ENCODE measurements at regions not wholly inside any gene's neighbourhood (a gene's known extent, or its start where the extent isn't known, plus 50 kb on each side); places are given as distances from the start of the nearest gene placed in this dataset.

DNA sequence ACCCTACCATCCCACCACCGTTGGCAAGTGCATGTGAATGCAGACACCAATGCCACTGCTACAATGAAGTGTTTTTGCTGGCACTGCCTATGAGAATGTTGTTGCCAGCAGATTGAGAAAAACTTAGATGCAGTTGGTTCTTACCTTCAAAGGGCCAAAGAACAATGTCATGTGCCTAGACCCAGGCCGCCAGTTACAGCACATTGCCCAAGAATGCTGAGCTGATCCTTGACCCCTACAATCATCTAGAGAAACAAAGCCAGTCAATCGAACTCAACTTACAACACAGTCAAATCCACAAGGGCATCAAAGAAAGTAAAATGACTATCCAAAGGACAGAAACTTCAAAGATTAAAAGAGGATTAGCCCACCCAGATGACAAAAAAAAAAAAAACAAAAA, 102.4 kb upstream of the SPIN4 start:
- ChIA-PET POLR2A (no interaction called here), CTCF (ENCODE audit: unreplicated experiment) (no interaction called here)
- Histone ChIP-seq H3K4me3 (ENCODE audit: low read depth, low read length, poor library complexity, severe bottlenecking) (no peak overlapping the region), H3K4me1 (ENCODE audit: insufficient read depth, low read length, poor library complexity, severe bottlenecking) (no peaks in the 10 kb centered on the region), H4K20me1 (ENCODE audit: insufficient read depth, low read length) (no peaks in the 10 kb centered on the region), H2AFZ (ENCODE audit: low read length) (no peak overlapping the region), H3K27ac (ENCODE audit: low read depth, low read length, poor library complexity, severe bottlenecking) (no peak overlapping the region), H3K4me2 (ENCODE audit: low read length) (no peak overlapping the region), H3K79me2 (ENCODE audit: insufficient read depth, low read depth, low read length) (no peaks in the 10 kb centered on the region), H3K9me3 (ENCODE audit: low read length) (no peaks in the 10 kb centered on the region), H3K9me2 (ENCODE audit: insufficient read depth, low read length) (no peaks in the 10 kb centered on the region), H3K36me3 (ENCODE audit: insufficient read depth, low read length) (no peaks in the 10 kb centered on the region)
- no peak for TF ChIP-seq EZH2phosphoT487 (IDR thresholded peaks at IDR 0.05; ENCODE audit: borderline replicate concordance, low read depth, low read length)
- TF ChIP-seq, protein P1, sequence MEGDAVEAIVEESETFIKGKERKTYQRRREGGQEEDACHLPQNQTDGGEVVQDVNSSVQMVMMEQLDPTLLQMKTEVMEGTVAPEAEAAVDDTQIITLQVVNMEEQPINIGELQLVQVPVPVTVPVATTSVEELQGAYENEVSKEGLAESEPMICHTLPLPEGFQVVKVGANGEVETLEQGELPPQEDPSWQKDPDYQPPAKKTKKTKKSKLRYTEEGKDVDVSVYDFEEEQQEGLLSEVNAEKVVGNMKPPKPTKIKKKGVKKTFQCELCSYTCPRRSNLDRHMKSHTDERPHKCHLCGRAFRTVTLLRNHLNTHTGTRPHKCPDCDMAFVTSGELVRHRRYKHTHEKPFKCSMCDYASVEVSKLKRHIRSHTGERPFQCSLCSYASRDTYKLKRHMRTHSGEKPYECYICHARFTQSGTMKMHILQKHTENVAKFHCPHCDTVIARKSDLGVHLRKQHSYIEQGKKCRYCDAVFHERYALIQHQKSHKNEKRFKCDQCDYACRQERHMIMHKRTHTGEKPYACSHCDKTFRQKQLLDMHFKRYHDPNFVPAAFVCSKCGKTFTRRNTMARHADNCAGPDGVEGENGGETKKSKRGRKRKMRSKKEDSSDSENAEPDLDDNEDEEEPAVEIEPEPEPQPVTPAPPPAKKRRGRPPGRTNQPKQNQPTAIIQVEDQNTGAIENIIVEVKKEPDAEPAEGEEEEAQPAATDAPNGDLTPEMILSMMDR (conservative IDR thresholded peaks at IDR 0.05; ENCODE audit: low read length) = no peak
- no TSS peak for BruUV-seq (replicated peaks)
- intact Hi-C loops (cut with micrococcal nuclease; ENCODE audit: unreplicated experiment) = no loop called here
- no peak for DNase-seq (ENCODE audit: low spot score)

DNA sequence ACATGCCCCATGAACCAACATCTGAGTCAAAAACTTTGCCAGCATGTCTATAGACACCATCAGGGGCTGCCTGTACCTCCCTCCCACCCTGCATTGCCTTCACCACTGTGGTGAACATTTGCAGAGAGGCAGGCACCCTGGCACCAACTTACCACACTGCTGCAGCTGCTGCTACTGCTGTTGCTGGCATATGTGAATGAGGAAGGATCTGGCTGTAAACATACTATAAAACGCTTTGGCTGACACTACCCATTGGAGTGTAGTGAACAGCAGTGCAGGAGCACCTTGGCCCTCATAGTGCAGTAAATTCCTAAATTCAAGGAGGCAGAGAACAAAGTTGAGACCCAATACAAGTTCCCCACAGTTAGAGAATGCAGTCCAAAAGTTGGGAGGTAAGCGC, 90.6 kb upstream of the SPIN4 start:
- H2AFZ ChIP-seq (ENCODE audit: low read length) = no peak overlapping the region
- TF ChIP-seq EZH2phosphoT487 (IDR thresholded peaks at IDR 0.05; ENCODE audit: borderline replicate concordance, low read depth, low read length) = no peak
- TF ChIP-seq, protein P1 (conservative IDR thresholded peaks at IDR 0.05; ENCODE audit: low read length) = no peak
- no peak overlapping the region for H3K27ac ChIP-seq (ENCODE audit: low read depth, low read length, poor library complexity, severe bottlenecking)
- H3K36me3 ChIP-seq (ENCODE audit: insufficient read depth, low read length) = no peaks in the 10 kb centered on the region
- H3K9me2 ChIP-seq (ENCODE audit: insufficient read depth, low read length) = no peaks in the 10 kb centered on the region
- H4K20me1 ChIP-seq (ENCODE audit: insufficient read depth, low read length) = no peaks in the 10 kb centered on the region
- no peak overlapping the region for H3K4me2 ChIP-seq (ENCODE audit: low read length)
- DNase-seq (ENCODE audit: low spot score) = no peak
- POLR2A ChIA-PET = no interaction called here
- no peaks in the 10 kb centered on the region for H3K79me2 ChIP-seq (ENCODE audit: insufficient read depth, low read depth, low read length)
- BruUV-seq (replicated peaks) = no TSS peak
- H3K9me3 ChIP-seq (ENCODE audit: low read length) = no peaks in the 10 kb centered on the region
- intact Hi-C loops (cut with micrococcal nuclease; ENCODE audit: unreplicated experiment) = no loop called here
- CTCF ChIA-PET (ENCODE audit: unreplicated experiment) = no interaction called here
- H3K4me1 ChIP-seq (ENCODE audit: insufficient read depth, low read length, poor library complexity, severe bottlenecking) = no peaks in the 10 kb centered on the region
- no peak overlapping the region for H3K4me3 ChIP-seq (ENCODE audit: low read depth, low read length, poor library complexity, severe bottlenecking)

DNA sequence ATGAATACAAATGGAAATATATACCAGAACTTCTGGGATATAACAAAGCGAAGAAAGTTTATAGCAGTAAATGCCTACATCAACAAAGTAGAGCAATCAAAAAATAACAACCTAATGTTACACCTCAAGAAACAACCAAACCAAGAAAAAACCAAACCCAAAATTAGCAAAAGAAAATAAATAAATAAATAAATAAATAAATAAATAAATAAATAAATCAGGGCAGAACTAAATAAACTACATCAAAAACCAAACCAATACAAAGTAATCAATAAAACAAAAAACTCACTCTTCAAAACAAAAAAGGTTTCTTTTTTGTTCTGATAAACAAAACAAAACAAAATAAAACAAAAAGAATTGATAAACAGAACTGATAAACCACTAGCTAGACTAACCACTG, 88.4 kb upstream of the SPIN4 start:
- Histone ChIP-seq H3K4me3 (ENCODE audit: low read depth, low read length, poor library complexity, severe bottlenecking) (no peak overlapping the region), H4K20me1 (ENCODE audit: insufficient read depth, low read length) (no peaks in the 10 kb centered on the region), H3K9me2 (ENCODE audit: insufficient read depth, low read length) (no peaks in the 10 kb centered on the region), H3K4me1 (ENCODE audit: insufficient read depth, low read length, poor library complexity, severe bottlenecking) (no peaks in the 10 kb centered on the region), H3K79me2 (ENCODE audit: insufficient read depth, low read depth, low read length) (no peaks in the 10 kb centered on the region), H2AFZ (ENCODE audit: low read length) (no peak overlapping the region), H3K4me2 (ENCODE audit: low read length) (no peak overlapping the region), H3K27ac (ENCODE audit: low read depth, low read length, poor library complexity, severe bottlenecking) (no peak overlapping the region), H3K9me3 (ENCODE audit: low read length) (no peaks in the 10 kb centered on the region), H3K36me3 (ENCODE audit: insufficient read depth, low read length) (no peaks in the 10 kb centered on the region)
- intact Hi-C loops (cut with micrococcal nuclease; ENCODE audit: unreplicated experiment) = loop anchor here (2.0 kb wide), 1 partner anchor 67 kb away; no protein-coding TSS in a partner anchor
- DNase-seq (ENCODE audit: low spot score) = no peak
- BruUV-seq (replicated peaks) = no TSS peak
- ChIA-PET CTCF (ENCODE audit: unreplicated experiment) (no interaction called here), POLR2A (no interaction called here)
- TF ChIP-seq EZH2phosphoT487 (IDR thresholded peaks at IDR 0.05; ENCODE audit: borderline replicate concordance, low read depth, low read length) = no peak
- TF ChIP-seq, protein P1 (conservative IDR thresholded peaks at IDR 0.05; ENCODE audit: low read length) = no peak

All from OCI-LY7 (cell line).